Activated naive CD8-positive, alpha-beta T cell treated with anti-CD3 and anti-CD28 coated beads, Interleukin-2, amount 50 U/mL, for 24 hours (primary cell): ENCODE measurements at regions not wholly inside any gene's neighbourhood (a gene's known extent, or its start where the extent isn't known, plus 50 kb on each side); places are given as distances from the start of the nearest gene placed in this dataset.
"Not testable (repeated sequence)": the region's sequence is repeated elsewhere in the genome, so short reads cannot be mapped to it uniquely, and the experiment has no call there.

Experiments
- ATAC-seq: fragments of 150-1000 bp; cut with Tn5 transposase; one replicate; pipeline ENCODE4 v1.10.0; 2021
- DNase-seq: peaks from one replicate; pipeline ENCODE4 v3.0.0; 2021
- H3K27ac Mint-ChIP-seq: one replicate; pipeline ENCODE4 v1.8.0; 2021; ENCODE audit warnings: mild to moderate bottlenecking, mixed read lengths
- H3K27me3 Mint-ChIP-seq: one replicate; pipeline ENCODE4 v1.8.0; 2021; ENCODE audit warnings: mixed read lengths
- H3K36me3 Mint-ChIP-seq: one replicate; pipeline ENCODE4 v1.8.0; 2021; ENCODE audit warnings: low read depth, mixed read lengths
- H3K4me1 Mint-ChIP-seq: one replicate; pipeline ENCODE4 v1.8.0; 2021; ENCODE audit warnings: mixed read lengths
- H3K4me3 Mint-ChIP-seq: one replicate; pipeline ENCODE4 v1.8.0; 2021; ENCODE audit warnings: mild to moderate bottlenecking, moderate library complexity, mixed read lengths
- H3K9me3 Mint-ChIP-seq: one replicate; pipeline ENCODE4 v1.8.0; 2021; ENCODE audit warnings: mixed read lengths

DNA sequence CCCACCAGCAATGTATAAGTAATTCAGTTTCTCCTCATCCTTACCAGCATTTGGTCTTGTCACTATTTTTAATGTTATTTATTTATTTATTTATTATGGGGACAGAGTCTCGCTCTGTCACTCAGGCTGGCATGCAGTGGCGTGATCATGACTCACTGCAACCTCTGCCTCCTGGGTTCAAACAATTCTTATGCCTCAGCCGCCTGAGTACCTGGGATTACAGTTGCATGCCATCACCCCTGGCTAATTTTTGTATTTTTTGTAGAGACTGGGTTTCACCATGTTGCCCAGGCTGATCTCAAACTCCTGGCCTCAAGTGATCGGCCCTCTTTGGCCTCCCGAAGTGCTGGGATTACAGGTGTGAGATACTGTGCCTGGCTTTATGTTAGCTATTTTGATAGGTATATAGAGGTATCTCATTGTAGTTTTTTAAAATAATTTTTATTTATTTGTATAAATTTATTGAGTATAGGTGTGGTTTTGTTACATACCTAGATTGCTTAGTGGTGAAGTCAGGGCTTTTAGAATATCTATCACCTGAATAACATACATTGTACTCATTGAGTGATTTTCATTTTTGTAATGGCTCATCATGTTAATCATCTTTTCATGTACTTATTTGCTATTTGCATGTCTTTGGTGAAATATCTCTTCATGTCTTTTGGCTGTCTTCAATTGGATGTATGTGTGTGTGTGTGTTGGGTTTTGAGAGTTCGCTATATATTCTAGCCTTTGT, 53.3 kb downstream of the TANC2 start:
- Mint-ChIP-seq H3K9me3 (peaks cover 4% of the 10 kb centered on the region), H3K27ac (no peak overlapping the region), H3K36me3 (no peaks in the 10 kb centered on the region), H3K4me3 (no peak overlapping the region), H3K4me1 (no peaks in the 10 kb centered on the region), H3K27me3 (no peaks in the 10 kb centered on the region)
- DNase-seq: no peak
- ATAC-seq: no peak

DNA sequence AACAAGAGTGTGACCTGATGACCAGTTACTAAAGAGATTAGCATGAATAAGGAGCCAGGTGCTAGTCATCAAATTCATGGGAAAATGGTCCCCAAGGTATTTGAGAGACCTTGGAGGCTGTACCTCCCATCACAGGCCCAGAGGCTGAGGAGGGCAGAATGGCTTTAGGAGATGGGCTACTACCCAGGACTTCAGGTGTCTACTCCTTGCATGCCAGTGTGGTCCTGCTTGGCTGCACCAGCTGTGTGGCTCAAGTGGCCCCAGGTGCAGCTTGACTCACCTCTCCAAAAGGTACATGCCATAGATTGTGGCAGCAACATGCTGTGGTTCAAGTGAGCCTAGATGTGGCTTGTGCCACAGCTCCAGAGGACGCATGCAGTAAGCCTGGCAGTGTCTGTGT, 56.5 kb downstream of the TANC2 start:
- Mint-ChIP-seq H3K27ac (no peak overlapping the region), H3K36me3 (no peaks in the 10 kb centered on the region), H3K27me3 (no peaks in the 10 kb centered on the region), H3K4me1 (peaks cover 3% of the 10 kb centered on the region), H3K4me3 (no peak overlapping the region), H3K9me3 (peaks cover 4% of the 10 kb centered on the region)
- DNase-seq: no peak
- no peak for ATAC-seq

DNA sequence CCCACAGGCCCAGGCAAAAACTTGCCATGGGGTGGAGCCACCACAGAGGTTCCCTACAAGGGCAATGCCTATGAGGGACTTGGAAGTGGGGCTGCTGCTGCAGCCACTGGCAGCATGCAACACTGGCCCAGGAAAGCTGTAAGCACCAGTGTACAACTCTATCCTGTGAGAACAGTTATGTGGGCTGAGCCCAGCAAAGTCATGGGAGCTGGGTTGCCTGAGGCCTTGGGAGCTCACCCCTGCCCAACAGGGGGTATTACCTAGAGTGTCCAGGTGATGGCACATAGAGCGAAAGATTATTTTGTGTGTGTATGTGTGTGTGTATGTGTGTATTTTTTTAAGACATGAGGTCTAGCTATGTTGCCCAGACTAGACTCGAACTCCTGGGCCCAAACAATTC, 57.0 kb downstream of the TANC2 start:
- Mint-ChIP-seq H3K27me3 (no peaks in the 10 kb centered on the region), H3K36me3 (no peaks in the 10 kb centered on the region), H3K27ac (no peak overlapping the region), H3K9me3 (peaks cover 4% of the 10 kb centered on the region), H3K4me1 (peaks cover 3% of the 10 kb centered on the region), H3K4me3 (no peak overlapping the region)
- DNase-seq: no peak
- no peak for ATAC-seq

DNA sequence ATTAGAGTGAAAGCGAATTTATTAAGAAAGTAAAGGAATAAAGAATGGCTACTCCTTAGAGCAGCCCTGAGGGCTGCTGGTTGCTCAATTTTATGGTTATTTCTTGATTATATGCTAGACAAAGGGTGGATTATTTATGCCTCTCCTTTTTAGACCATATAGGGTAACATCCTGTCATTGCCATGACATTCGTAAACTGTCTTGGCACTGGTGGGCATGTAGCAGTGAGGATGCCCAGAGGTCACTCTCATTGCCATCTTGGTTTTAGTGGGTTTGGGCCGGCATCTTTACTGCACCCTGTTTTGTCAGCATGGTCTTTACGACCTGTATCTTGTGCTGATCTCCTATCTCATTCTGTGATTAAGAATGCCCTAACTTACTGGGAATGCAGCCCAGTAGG, 58.2 kb downstream of the TANC2 start:
- H3K27ac Mint-ChIP-seq: no peak overlapping the region
- no peaks in the 10 kb centered on the region for H3K36me3 Mint-ChIP-seq
- H3K4me1 Mint-ChIP-seq: peaks cover 3% of the 10 kb centered on the region
- no peak overlapping the region for H3K4me3 Mint-ChIP-seq
- no peak for DNase-seq
- H3K9me3 Mint-ChIP-seq: peaks cover 4% of the 10 kb centered on the region
- H3K27me3 Mint-ChIP-seq: no peaks in the 10 kb centered on the region
- ATAC-seq: no peak

DNA sequence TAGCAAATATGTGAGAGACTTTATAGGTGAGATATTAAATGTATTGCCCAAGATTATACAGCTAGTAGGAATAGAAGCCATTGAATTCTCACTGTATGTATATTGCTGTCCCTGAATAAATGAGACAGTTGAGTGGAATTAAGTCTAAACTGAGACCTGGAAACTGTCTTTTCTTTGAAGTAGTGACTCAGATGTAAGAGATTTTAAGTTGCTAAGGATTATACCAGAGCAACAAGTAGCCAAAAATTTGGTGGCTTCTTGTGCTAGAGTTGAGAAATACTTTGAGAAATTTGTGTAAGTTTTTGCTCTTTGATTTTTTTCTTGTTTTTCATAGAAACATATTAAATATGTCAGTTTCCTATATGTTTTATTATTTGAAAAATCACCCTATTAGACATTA, 58.7 kb downstream of the TANC2 start:
- Mint-ChIP-seq H3K9me3 (peaks cover 4% of the 10 kb centered on the region), H3K36me3 (no peaks in the 10 kb centered on the region), H3K27ac (no peak overlapping the region), H3K4me3 (no peak overlapping the region), H3K4me1 (peaks cover 3% of the 10 kb centered on the region), H3K27me3 (no peaks in the 10 kb centered on the region)
- ATAC-seq (no peak), DNase-seq (no peak)

DNA sequence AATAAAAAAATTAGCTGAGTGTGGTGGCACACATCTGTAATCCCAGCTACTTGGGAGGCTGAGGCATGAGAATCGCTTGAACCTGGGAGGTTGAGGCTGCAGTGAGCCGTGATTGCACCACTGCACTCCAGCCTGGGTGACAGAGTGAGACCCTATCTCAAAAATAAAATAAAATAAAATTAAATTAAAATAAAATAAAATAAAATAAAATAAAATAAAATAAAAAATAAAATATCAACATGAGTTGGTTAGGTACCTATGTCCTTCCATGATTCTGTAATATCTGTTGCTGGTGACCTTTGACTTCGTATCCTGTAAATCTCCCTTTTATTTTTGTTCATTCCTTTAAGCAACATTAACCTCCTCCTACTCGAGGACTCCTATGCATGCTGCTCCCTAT, 59.6 kb downstream of the TANC2 start:
- H3K4me3 Mint-ChIP-seq, DNase-seq, ATAC-seq, H3K36me3 Mint-ChIP-seq, H3K27ac Mint-ChIP-seq, H3K27me3 Mint-ChIP-seq, H3K4me1 Mint-ChIP-seq, H3K9me3 Mint-ChIP-seq: not testable (repeated sequence)

DNA sequence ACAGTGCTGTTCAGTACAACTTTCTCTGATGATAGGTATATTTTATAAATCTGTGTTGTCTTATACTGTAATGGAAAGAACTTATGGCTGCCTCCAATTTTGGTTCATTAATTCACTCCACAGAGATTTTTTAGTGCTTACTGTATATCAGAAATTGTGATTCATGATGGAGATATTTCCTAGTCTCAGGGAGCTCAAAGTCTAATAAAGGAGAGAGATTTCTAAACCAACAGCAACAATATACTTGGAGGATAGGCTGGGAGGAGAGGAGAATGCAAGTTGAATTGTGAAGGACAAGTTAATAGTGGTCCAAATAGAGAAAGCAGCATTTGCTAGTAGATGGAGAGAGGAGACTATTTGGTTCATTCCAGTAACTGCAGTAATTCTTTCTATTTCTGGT, 63.5 kb downstream of the TANC2 start:
- DNase-seq (no peak), ATAC-seq (no peak)
- Mint-ChIP-seq H3K27ac (no peak overlapping the region), H3K9me3 (no peaks in the 10 kb centered on the region), H3K36me3 (peaks cover 2% of the 10 kb centered on the region), H3K4me1 (peaks cover 3% of the 10 kb centered on the region), H3K4me3 (no peak overlapping the region), H3K27me3 (no peaks in the 10 kb centered on the region)

DNA sequence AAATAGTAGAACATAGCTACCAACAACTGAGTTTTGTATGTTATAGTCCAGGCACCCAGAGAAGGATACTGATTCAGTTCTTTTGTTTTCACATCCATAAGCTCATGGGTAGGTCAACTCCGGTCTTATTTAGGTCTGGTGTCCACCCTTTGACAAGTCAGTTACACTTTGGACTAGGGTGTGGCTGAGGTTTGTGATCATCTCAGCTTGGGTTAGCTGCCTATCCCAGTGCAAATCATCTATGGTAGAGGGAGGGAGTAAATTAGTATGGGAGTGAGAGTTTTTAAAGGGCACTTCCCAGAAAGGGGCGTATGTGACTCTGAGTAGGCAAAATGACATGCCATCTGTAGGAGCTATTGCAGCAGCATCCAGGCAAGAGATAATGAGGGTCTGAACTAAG, 66.1 kb downstream of the TANC2 start:
- Mint-ChIP-seq H3K36me3 (peaks cover 2% of the 10 kb centered on the region), H3K4me1 (peaks cover 11% of the 10 kb centered on the region), H3K27ac (no peak overlapping the region), H3K4me3 (no peak overlapping the region), H3K27me3 (no peaks in the 10 kb centered on the region), H3K9me3 (no peaks in the 10 kb centered on the region)
- no peak for DNase-seq
- ATAC-seq: no peak

DNA sequence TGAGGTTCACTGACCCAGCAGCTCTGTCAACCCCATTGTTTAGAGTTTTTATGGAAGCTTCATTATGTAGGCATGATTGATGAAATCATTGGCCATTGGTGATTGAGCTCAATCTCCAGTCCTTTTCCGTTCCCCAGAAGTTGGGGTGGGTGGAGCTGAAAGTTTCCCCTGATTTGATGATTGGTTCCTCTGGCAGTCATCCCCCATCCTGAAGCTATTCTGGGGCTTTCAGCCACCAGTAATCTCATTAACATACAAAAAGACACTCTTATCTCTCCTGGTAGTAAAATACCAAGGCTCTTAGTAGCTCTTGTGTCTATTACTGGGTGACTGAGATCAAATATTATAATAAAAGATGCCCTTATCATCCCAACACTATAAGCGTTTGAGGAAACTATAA, 67.1 kb downstream of the TANC2 start:
- H3K27ac Mint-ChIP-seq: no peak overlapping the region
- H3K27me3 Mint-ChIP-seq: no peaks in the 10 kb centered on the region
- H3K4me3 Mint-ChIP-seq: no peak overlapping the region
- H3K36me3 Mint-ChIP-seq: peaks cover 2% of the 10 kb centered on the region
- peaks cover 11% of the 10 kb centered on the region for H3K4me1 Mint-ChIP-seq
- DNase-seq: no peak
- no peaks in the 10 kb centered on the region for H3K9me3 Mint-ChIP-seq
- no peak for ATAC-seq

DNA sequence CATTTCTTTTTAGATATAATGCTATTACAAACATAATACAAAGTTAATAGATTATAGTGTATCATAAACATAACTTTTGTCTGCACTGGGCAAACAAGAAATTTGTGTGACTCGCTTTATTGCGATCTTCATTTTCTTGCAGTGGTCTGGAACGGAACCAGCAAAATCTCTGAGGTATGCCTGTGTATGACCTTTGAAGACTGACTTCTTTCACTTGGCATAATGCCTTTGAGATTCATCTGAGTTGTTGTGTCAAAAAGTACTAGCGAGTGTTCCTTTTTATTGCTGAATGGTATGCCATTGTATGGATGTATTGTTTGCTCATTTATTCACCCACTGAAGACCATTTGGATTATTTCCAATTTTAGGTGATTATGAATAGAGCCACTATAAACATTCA, 69.2 kb downstream of the TANC2 start:
- ATAC-seq (no peak), DNase-seq (no peak)
- Mint-ChIP-seq H3K4me1 (peaks cover 18% of the 10 kb centered on the region), H3K27me3 (no peaks in the 10 kb centered on the region), H3K27ac (no peak overlapping the region), H3K36me3 (peaks cover 2% of the 10 kb centered on the region), H3K4me3 (no peak overlapping the region), H3K9me3 (no peaks in the 10 kb centered on the region)

DNA sequence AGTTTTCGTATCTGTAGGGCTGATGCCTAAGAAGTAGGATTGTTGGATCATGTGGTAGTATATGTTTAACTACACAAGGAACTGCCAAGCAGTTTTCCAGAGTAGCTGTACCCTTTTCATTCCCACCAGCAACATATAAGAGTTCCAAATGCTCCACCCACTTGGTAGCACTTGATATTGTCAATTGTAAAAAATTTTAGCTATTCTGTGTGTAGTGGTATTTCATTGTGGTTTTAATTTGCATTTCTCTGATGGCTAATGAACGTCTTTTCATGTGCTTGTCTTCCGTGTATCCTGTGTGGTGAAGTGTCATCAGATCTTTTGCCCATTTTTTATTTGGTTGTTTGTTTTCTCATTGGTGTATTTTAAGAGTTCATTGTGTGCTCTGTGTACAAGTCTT, 69.7 kb downstream of the TANC2 start:
- Mint-ChIP-seq H3K4me1 (peaks cover 18% of the 10 kb centered on the region), H3K36me3 (peaks cover 2% of the 10 kb centered on the region)
- ATAC-seq: no peak

DNA sequence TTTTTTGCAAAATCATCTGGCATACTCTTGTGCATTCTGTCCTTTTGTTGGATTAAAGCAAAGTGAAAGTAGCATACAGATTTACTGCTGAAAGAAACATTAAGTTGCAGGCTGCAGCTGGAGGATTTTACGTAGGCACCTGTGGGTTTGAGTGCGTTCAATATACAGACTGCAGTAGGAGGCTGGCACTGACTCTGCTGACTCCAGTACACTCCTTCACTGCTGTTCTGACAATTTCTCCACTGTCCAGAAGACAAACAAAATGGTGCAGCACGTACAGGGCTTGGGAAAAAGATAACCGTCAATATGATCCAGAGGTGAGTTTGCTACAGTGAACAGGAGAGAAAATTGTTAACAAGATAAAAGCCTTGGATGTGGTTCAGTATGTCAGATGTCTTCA, 73.3 kb downstream of the TANC2 start:
- H3K27ac Mint-ChIP-seq: no peak overlapping the region

More for the DNA sequence above, 69.7 kb downstream of the TANC2 start:
- H3K27ac Mint-ChIP-seq: no peak overlapping the region
- no peaks in the 10 kb centered on the region for H3K27me3 Mint-ChIP-seq
- DNase-seq: no peak
- H3K4me3 Mint-ChIP-seq: no peak overlapping the region
- no peaks in the 10 kb centered on the region for H3K9me3 Mint-ChIP-seq

DNA sequence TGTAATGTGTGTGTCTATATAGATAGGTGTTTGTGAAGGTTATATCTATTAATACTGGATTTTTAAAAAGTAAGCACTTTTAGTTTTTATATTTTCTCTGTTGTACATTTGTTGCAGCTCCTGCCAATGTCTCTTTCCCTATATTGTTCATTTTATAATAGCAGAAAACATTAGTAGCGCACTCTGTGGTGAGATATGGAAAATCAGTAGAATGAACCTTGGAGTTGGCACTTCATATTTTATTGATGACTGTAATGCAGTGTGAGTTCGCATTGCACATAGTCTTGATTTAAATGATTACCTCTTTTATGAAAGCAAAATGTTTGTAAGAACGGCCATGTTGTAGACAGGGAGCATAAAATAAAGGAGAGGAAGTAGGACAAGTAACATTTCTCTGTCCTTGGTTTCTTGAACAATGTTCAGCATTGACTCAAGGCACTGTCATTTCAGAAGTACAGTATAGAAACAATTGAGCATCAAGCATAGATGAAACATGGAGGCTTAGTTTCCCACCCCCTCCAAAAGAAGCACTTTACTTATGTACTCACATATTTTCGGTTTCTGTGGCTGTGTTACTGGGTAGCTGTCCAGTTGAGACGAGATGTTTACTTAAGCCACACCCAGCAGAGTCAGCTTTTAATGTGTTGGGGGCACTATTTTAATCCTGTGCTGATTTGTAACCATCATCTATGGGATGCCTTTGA, 74.0 kb downstream of the TANC2 start:
- no peak overlapping the region for H3K4me3 Mint-ChIP-seq
- DNase-seq: no peak
- H3K27ac Mint-ChIP-seq: no peak overlapping the region
- no peaks in the 10 kb centered on the region for H3K9me3 Mint-ChIP-seq
- H3K36me3 Mint-ChIP-seq: no peaks in the 10 kb centered on the region
- H3K4me1 Mint-ChIP-seq: peaks cover 18% of the 10 kb centered on the region
- no peak for ATAC-seq
- H3K27me3 Mint-ChIP-seq: no peaks in the 10 kb centered on the region

More for the DNA sequence above, 73.3 kb downstream of the TANC2 start:
- no peak for DNase-seq
- H3K9me3 Mint-ChIP-seq: no peaks in the 10 kb centered on the region
- H3K4me1 Mint-ChIP-seq: peaks cover 18% of the 10 kb centered on the region
- no peak for ATAC-seq
- no peaks in the 10 kb centered on the region for H3K27me3 Mint-ChIP-seq
- H3K4me3 Mint-ChIP-seq: no peak overlapping the region
- H3K36me3 Mint-ChIP-seq: no peaks in the 10 kb centered on the region

DNA sequence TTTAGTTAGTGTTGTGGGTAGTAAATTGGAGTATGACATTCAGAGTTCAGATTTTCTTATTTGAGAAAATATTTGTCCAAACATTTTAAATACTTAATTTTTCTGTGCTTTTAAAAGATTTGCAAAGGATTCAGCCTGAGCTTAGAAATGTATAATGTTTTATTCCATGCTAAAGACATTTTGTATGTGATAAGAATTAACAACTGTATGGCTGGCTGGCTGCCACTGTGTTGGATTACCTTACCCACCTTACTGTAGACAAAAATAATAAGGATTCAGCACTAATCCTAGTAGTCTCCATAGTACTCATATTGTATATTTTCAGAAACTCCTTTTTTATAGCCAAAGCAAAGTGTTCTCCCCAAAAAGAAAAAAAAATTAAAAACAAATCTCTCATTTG, 74.8 kb downstream of the TANC2 start:
- Mint-ChIP-seq H3K4me1 (peaks cover 12% of the 10 kb centered on the region), H3K4me3 (no peak overlapping the region), H3K27ac (no peak overlapping the region), H3K9me3 (no peaks in the 10 kb centered on the region), H3K27me3 (no peaks in the 10 kb centered on the region), H3K36me3 (no peaks in the 10 kb centered on the region)
- no peak for DNase-seq
- no peak for ATAC-seq

DNA sequence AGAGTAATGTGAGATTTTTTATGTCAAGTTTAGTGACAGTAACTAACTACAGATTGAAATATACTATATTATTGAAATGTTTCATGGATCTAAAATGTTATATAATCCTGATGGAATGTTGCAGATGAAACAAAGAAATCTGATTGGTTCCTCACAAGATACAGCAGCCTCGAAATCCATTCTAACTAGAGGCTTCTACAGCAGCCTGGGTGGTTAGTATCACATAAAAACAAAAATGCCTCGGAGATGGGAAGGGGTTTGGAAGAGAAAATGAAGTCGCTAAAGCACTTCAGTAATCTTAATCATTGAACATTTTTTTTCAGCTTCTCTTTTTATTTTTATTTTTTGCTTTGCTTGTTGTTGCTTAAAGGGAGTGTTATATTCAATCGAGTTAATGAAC, 75.2 kb downstream of the TANC2 start:
- no peak overlapping the region for H3K4me3 Mint-ChIP-seq
- ATAC-seq (no peak), DNase-seq (no peak)
- no peaks in the 10 kb centered on the region for H3K9me3 Mint-ChIP-seq
- H3K27me3 Mint-ChIP-seq: no peaks in the 10 kb centered on the region
- no peaks in the 10 kb centered on the region for H3K36me3 Mint-ChIP-seq
- no peak overlapping the region for H3K27ac Mint-ChIP-seq
- peaks cover 8% of the 10 kb centered on the region for H3K4me1 Mint-ChIP-seq
